Mucosa of descending colon (tissue), 3 donors: ENCODE measurements at regions not wholly inside any gene's neighbourhood (a gene's known extent, or its start where the extent isn't known, plus 50 kb on each side); places are given as distances from the start of the nearest gene placed in this dataset.
"Not testable (repeated sequence)": the region's sequence is repeated elsewhere in the genome, so short reads cannot be mapped to it uniquely, and the experiment has no call there.

Source experiments
- ATAC-seq: fragments of 200-7000 bp; cut with Tn5 transposase; one replicate; pipeline ENCODE4 v1.9.1; 2020; ENCODE audit warnings: mild to moderate bottlenecking, moderate library complexity
- DNase-seq, 3 donors: peaks; one replicate each; pipeline ENCODE4 v3.0.0-alpha.2; 2020
- H3K36me3 ChIP-seq: fragments of 200-600 bp; one replicate; pipeline ENCODE4 v1.8.0; 2021; ENCODE audit warnings: low read depth, mild to moderate bottlenecking
- H3K4me1 ChIP-seq: fragments of 200-600 bp; one replicate; pipeline ENCODE4 v1.8.0; 2021; ENCODE audit warnings: low read depth, mild to moderate bottlenecking
- H3K4me3 ChIP-seq: fragments of 200-600 bp; one replicate; pipeline ENCODE4 v1.8.0; 2021; ENCODE audit warnings: mild to moderate bottlenecking
- H3K9me3 ChIP-seq: fragments of 200-600 bp; one replicate; pipeline ENCODE4 v1.8.0; 2021; ENCODE audit warnings: mild to moderate bottlenecking
- CTCF ChIP-seq: fragments of 200-600 bp; IDR thresholded peaks from one replicate; pipeline ENCODE4 v1.8.0; 2022; ENCODE audit warnings: antibody characterized with exemption, mild to moderate bottlenecking
- intact Hi-C, 2 donors: fragments of 100-400 bp; cut with DNase I in 1 of 2; cut with micrococcal nuclease in 1 of 2; formaldehyde crosslinking; loops; one replicate each; pipeline versions ENCODE4 v1.11.0 to v1.11.1; 2022; cut with DNase I, micrococcal nuclease
- donor health status: DM: no; HTN: no; CAD: no; lungs with moderate emphysema.
- donor health status: DM: no; HTN: no; CAD: no.
- donor health status: DM: no; HTN: yes; CAD: no.

- no peaks in the 10 kb centered on the region for H3K4me1 ChIP-seq
- H3K36me3 ChIP-seq: no peaks in the 10 kb centered on the region
- no peaks in the 10 kb centered on the region for H3K9me3 ChIP-seq
- DNase-seq: no peak
- TF ChIP-seq CTCF: no peak
- ATAC-seq: no peak
- no peak overlapping the region for H3K4me3 ChIP-seq
- intact Hi-C loops: no loop called here
These were observed 171.1 kb downstream of the URI1 start for GRCh38 chr19:30113186-30113585.

- intact Hi-C loops, H3K4me1 ChIP-seq, ATAC-seq, H3K36me3 ChIP-seq, H3K9me3 ChIP-seq, H3K4me3 ChIP-seq, DNase-seq: not testable (repeated sequence)
These were observed 172.1 kb downstream of the URI1 start for GRCh38 chr19:30114095-30114494.

- ATAC-seq: no peak
- DNase-seq: no peak
- intact Hi-C loops: no loop called here
- no peaks in the 10 kb centered on the region for H3K9me3 ChIP-seq
- no peak for TF ChIP-seq CTCF
- no peaks in the 10 kb centered on the region for H3K4me1 ChIP-seq
- H3K36me3 ChIP-seq: no peaks in the 10 kb centered on the region
- no peak overlapping the region for H3K4me3 ChIP-seq
These were observed 173.9 kb downstream of the URI1 start for GRCh38 chr19:30115947-30116346.

GRCh38 chr19:30116530-30116929, 174.5 kb downstream of the URI1 start:
- ATAC-seq: no peak
- DNase-seq: no peak
- no peaks in the 10 kb centered on the region for H3K9me3 ChIP-seq
- no peak for TF ChIP-seq CTCF
- intact Hi-C loops: no loop called here
- H3K4me1 ChIP-seq: no peaks in the 10 kb centered on the region
- no peaks in the 10 kb centered on the region for H3K36me3 ChIP-seq
- H3K4me3 ChIP-seq: no peak overlapping the region

- TF ChIP-seq CTCF: no peak
- H3K4me3 ChIP-seq: no peak overlapping the region
- no peaks in the 10 kb centered on the region for H3K36me3 ChIP-seq
- DNase-seq: no peak
- no peaks in the 10 kb centered on the region for H3K4me1 ChIP-seq
- intact Hi-C loops: no loop called here
- no peaks in the 10 kb centered on the region for H3K9me3 ChIP-seq
- no peak for ATAC-seq
These were observed 175.0 kb downstream of the URI1 start for GRCh38 chr19:30116984-30117555.

- Histone ChIP-seq H3K4me1 (no peaks in the 10 kb centered on the region), H3K36me3 (no peaks in the 10 kb centered on the region), H3K4me3 (no peak overlapping the region), H3K9me3 (no peaks in the 10 kb centered on the region)
- intact Hi-C loops: no loop called here
- DNase-seq (no peak), ATAC-seq (no peak)
- TF ChIP-seq CTCF: no peak
These were observed 175.7 kb downstream of the URI1 start for GRCh38 chr19:30117636-30118145.
